Psoas muscle (tissue), 7 donors: ENCODE measurements at regions not wholly inside any gene's neighbourhood (a gene's known extent, or its start where the extent isn't known, plus 50 kb on each side); places are given as distances from the start of the nearest gene placed in this dataset.
A peak's percentile ranks its signal among the peaks of the same experiment; 100 is the strongest.

Source experiments
- ATAC-seq, 4 donors: fragments of 200-7000 bp; cut with Tn5 transposase; one replicate each; pipeline ENCODE4 v1.9.1; 2020; ENCODE audit warnings: moderate library complexity in 3 of 4, mild to moderate bottlenecking in 2 of 4
- DNase-seq, 2 donors: peaks; one replicate each; pipeline ENCODE4 v3.0.0-alpha.2; 2020
- H3K27ac ChIP-seq: fragments of 200-600 bp; one replicate; pipeline ENCODE4 v1.8.0; 2022
- H3K27me3 ChIP-seq, 3 donors: fragments of 200-600 bp in 1 of 3; one replicate each; pipeline versions ENCODE4 v1.6.1 to v1.8.0; 2013 to 2022; ENCODE audit warnings: low read length in 2 of 3, mild to moderate bottlenecking in 2 of 3, moderate library complexity in 1 of 3; ENCODE audit not compliant: insufficient read depth in 3 of 3
- H3K36me3 ChIP-seq, 2 donors: fragments of 200-600 bp in 1 of 2; one replicate each; pipeline versions ENCODE4 v1.6.1 to v1.8.0; 2013 to 2022; ENCODE audit warnings: low read depth in 1 of 2, mild to moderate bottlenecking in 1 of 2, moderate library complexity in 1 of 2; ENCODE audit not compliant: insufficient read depth in 1 of 2
- H3K4me1 ChIP-seq: fragments of 200-600 bp; one replicate; pipeline ENCODE4 v1.8.0; 2022
- H3K4me3 ChIP-seq: fragments of 200-600 bp; one replicate; pipeline ENCODE4 v1.8.0; 2022; ENCODE audit warnings: mild to moderate bottlenecking
- H3K9me3 ChIP-seq: fragments of 200-600 bp; one replicate; pipeline ENCODE4 v1.8.0; 2022
- CTCF ChIP-seq: fragments of 200-600 bp; IDR thresholded peaks from one replicate; pipeline ENCODE4 v1.8.0; 2022; ENCODE audit warnings: antibody characterized with exemption
- WGBS, 3 donors: extraction: QIAGEN DNeasy Blood & Tissue Kit; methylation state at CpG; one replicate each; pipeline versions ENCODE4 v1.1.6 to v1.1.7; 2013; 5-methylcytosine and 5-hydroxymethylcytosine counted together
- intact Hi-C, 2 donors: fragments of 100-400 bp; cut with DNase I; formaldehyde crosslinking; loops; one replicate each; pipeline versions ENCODE4 v1.11.0 to v1.14.2; 2022
- donor health status: healthy with polysubstance abuse.
- donor health status: DM: no; HTN: no; CAD: no; lungs with moderate emphysema.
- donor health status: Bipolar disorder and iron deficiency.
- donor health status: healthy.
- donor health status: DM: yes; HTN: yes; CAD: no.
- donor health status: DM: no; HTN: no; CAD: no.
- donor health status: DM: yes; HTN: yes; CAD: no.

GRCh38 chr2:126512026-126512425, 143.9 kb upstream of the GYPC start:
- Histone ChIP-seq H3K27ac (no peak overlapping the region), H3K27me3 (no peaks in the 10 kb centered on the region), H3K36me3 (no peaks in the 10 kb centered on the region), H3K4me1 (no peaks in the 10 kb centered on the region), H3K4me3 (no peak overlapping the region), H3K9me3 (no peaks in the 10 kb centered on the region)
- WGBS, 3 donors, result 84 to 89% (median 84%) methylated on average over 6 of the region's 6 CpGs
- no peak for DNase-seq
- no peak for ATAC-seq
- intact Hi-C loops, result no loop called here
- no peak for TF ChIP-seq CTCF

GRCh38 chr2:126513033-126513432, 142.9 kb upstream of the GYPC start:
- Histone ChIP-seq H3K27me3 (no peaks in the 10 kb centered on the region), H3K36me3 (no peaks in the 10 kb centered on the region), H3K4me3 (no peak overlapping the region), H3K27ac (no peak overlapping the region), H3K9me3 (no peaks in the 10 kb centered on the region), H3K4me1 (no peaks in the 10 kb centered on the region)
- intact Hi-C loops, result no loop called here
- DNase-seq, result no peak
- no peak for ATAC-seq
- TF ChIP-seq CTCF, result no peak
- 50 to 66% (median 62%) methylated on average over 4 of the region's 4 CpGs for WGBS, 3 donors

- Histone ChIP-seq H3K27ac (no peak overlapping the region), H3K36me3 (no peaks in the 10 kb centered on the region), H3K9me3 (no peaks in the 10 kb centered on the region), H3K27me3 (no peaks in the 10 kb centered on the region), H3K4me3 (no peak overlapping the region), H3K4me1 (no peaks in the 10 kb centered on the region)
- 65 to 90% (median 87%) methylated on average over 2 of the region's 2 CpGs for WGBS, 3 donors
- ATAC-seq (no peak), DNase-seq (no peak)
- no peak for TF ChIP-seq CTCF
- intact Hi-C loops, result no loop called here
These were observed 140.5 kb upstream of the GYPC start for GRCh38 chr2:126515471-126515870.

GRCh38 chr2:126518196-126518595, 137.8 kb upstream of the GYPC start:
- Histone ChIP-seq H3K4me3 (no peak overlapping the region), H3K9me3 (no peaks in the 10 kb centered on the region), H3K36me3 (no peaks in the 10 kb centered on the region), H3K27ac (no peak overlapping the region), H3K4me1 (no peaks in the 10 kb centered on the region), H3K27me3 (no peaks in the 10 kb centered on the region)
- intact Hi-C loops, result no loop called here
- no peak for TF ChIP-seq CTCF
- DNase-seq, result no peak
- ATAC-seq, result no peak
- WGBS, 3 donors, result 49 to 72% (median 68%) methylated on average over 2 of the region's 2 CpGs

GRCh38 chr2:126527836-126528490, 128.0 kb upstream of the GYPC start:
- 56 to 65% (median 63%) methylated on average over 8 of the region's 8 CpGs for WGBS, 3 donors
- ATAC-seq, result peak; percentile 69 to 85 (median 78)
- Histone ChIP-seq H3K4me3 (no peak overlapping the region), H3K27me3 (no peaks in the 10 kb centered on the region), H3K27ac (no peak overlapping the region), H3K36me3 (no peaks in the 10 kb centered on the region), H3K4me1 (no peaks in the 10 kb centered on the region), H3K9me3 (no peaks in the 10 kb centered on the region)
- peak; percentile 49 to 70 for DNase-seq
- TF ChIP-seq CTCF, result peak; percentile 72
- intact Hi-C loops, result loop anchor here (1.0 to 2.0 kb wide), 2 partner anchors 249 to 251 kb away; no protein-coding TSS in a partner anchor
